Anterior cingulate cortex (tissue), 58 donors: ENCODE measurements at regions not wholly inside any gene's neighbourhood (a gene's known extent, or its start where the extent isn't known, plus 50 kb on each side); places are given as distances from the start of the nearest gene placed in this dataset.

Experiments used
- DNase-seq, 58 donors: peaks; one replicate each; lab custom pipeline; 2025; lab: John Stamatoyannopoulos, UW

GRCh38 chr11:15645201-15645600 is 530.5 kb downstream of the INSC start:
- no peak for DNase-seq

- DNase-seq, result peak in 1 of 58 donors; percentile 46
Measured at GRCh38 chr11:15649371-15650104, 534.8 kb downstream of the INSC start.

- DNase-seq, result peak; percentile 45 to 94 (median 84)
Measured at GRCh38 chr11:15650105-15650938, 535.6 kb downstream of the INSC start.

- no peak for DNase-seq
Measured at GRCh38 chr11:15651033-15651432, 536.3 kb downstream of the INSC start.

- DNase-seq, result peak in 5 of 58 donors; percentile 4 to 17 (median 5)
Measured at GRCh38 chr11:15651816-15652215, 537.1 kb downstream of the INSC start.

GRCh38 chr11:15653191-15653710 is 538.5 kb downstream of the INSC start:
- DNase-seq, result no peak

- DNase-seq, result no peak
Measured at GRCh38 chr11:15654451-15654850, 539.7 kb downstream of the INSC start.

GRCh38 chr11:15655552-15655951 is 540.8 kb downstream of the INSC start:
- DNase-seq, result no peak

- no peak for DNase-seq
Measured at GRCh38 chr11:15657264-15657663, 542.5 kb downstream of the INSC start.

GRCh38 chr11:15660496-15660895 is 545.8 kb downstream of the INSC start:
- DNase-seq, result no peak

GRCh38 chr11:15662285-15662684 is 547.6 kb downstream of the INSC start:
- no peak for DNase-seq

GRCh38 chr11:15663777-15664218 is 549.1 kb downstream of the INSC start:
- peak in 7 of 58 donors; percentile 5 to 31 (median 19) for DNase-seq

GRCh38 chr11:15665368-15665871 is 550.7 kb downstream of the INSC start:
- no peak for DNase-seq

- DNase-seq, result no peak
Measured at GRCh38 chr11:15667127-15667725, 552.5 kb downstream of the INSC start.

- DNase-seq, result no peak
Measured at GRCh38 chr11:15668718-15669117, 554.0 kb downstream of the INSC start.

GRCh38 chr11:15670520-15671070 is 555.9 kb downstream of the INSC start:
- no peak for DNase-seq

- no peak for DNase-seq
Measured at GRCh38 chr11:15671216-15671615, 556.5 kb downstream of the INSC start.

GRCh38 chr11:15672825-15673224 is 558.1 kb downstream of the INSC start:
- DNase-seq, result no peak

GRCh38 chr11:15673408-15673831 is 558.7 kb downstream of the INSC start:
- DNase-seq, result no peak

- DNase-seq, result no peak
Measured at GRCh38 chr11:15674756-15675155, 560.0 kb downstream of the INSC start.
